ENCODE measurements at regions not wholly inside any gene's neighbourhood (a gene's known extent, or its start where the extent isn't known, plus 50 kb on each side); places are given as distances from the start of the nearest gene placed in this dataset.

DNA sequence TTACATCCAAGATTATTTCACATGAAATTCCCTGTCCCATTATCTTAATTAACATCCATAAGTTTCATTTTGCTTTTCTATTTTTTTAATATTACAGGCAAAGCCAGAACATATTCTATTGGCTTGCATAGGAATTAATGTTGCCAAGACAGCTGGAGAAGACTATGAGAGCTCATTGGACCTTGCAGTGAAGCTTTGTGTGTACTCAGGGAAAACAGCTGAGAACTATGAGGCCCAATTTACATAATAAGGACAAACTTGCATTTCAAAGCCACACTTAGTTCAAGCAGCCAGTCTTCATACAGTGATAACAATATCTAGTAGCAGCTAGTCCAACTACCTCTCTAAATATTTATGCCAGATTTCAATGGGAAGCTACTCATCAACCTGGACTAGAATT is 134.4 kb downstream of the DDX53 start:
- TF ChIP-seq, protein P1, sequence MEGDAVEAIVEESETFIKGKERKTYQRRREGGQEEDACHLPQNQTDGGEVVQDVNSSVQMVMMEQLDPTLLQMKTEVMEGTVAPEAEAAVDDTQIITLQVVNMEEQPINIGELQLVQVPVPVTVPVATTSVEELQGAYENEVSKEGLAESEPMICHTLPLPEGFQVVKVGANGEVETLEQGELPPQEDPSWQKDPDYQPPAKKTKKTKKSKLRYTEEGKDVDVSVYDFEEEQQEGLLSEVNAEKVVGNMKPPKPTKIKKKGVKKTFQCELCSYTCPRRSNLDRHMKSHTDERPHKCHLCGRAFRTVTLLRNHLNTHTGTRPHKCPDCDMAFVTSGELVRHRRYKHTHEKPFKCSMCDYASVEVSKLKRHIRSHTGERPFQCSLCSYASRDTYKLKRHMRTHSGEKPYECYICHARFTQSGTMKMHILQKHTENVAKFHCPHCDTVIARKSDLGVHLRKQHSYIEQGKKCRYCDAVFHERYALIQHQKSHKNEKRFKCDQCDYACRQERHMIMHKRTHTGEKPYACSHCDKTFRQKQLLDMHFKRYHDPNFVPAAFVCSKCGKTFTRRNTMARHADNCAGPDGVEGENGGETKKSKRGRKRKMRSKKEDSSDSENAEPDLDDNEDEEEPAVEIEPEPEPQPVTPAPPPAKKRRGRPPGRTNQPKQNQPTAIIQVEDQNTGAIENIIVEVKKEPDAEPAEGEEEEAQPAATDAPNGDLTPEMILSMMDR (IDR thresholded peaks at IDR 0.05): no peak
- TF ChIP-seq EP300 (IDR thresholded peaks at IDR 0.05; ENCODE audit: low read depth): no peak
- TF ChIP-seq POLR2A (IDR thresholded peaks at IDR 0.05): no peak
- TF ChIP-seq POLR2AphosphoS5 (IDR thresholded peaks at IDR 0.05): no peak
